GM12872 (cell line): ENCODE measurements at regions not wholly inside any gene's neighbourhood (a gene's known extent, or its start where the extent isn't known, plus 50 kb on each side); places are given as distances from the start of the nearest gene placed in this dataset.

Experiments
- CTCF ChIP-seq: IDR thresholded peaks from 3 replicates; pipeline ENCODE4 v1.5.1; 2011; ENCODE audit warnings: low read depth, mild to moderate bottlenecking, low read length, moderate library complexity; ENCODE audit not compliant: insufficient read depth

GRCh38 chr1:164180824-164181223, 378.2 kb upstream of the PBX1 start:
- no peak for TF ChIP-seq CTCF

DNA sequence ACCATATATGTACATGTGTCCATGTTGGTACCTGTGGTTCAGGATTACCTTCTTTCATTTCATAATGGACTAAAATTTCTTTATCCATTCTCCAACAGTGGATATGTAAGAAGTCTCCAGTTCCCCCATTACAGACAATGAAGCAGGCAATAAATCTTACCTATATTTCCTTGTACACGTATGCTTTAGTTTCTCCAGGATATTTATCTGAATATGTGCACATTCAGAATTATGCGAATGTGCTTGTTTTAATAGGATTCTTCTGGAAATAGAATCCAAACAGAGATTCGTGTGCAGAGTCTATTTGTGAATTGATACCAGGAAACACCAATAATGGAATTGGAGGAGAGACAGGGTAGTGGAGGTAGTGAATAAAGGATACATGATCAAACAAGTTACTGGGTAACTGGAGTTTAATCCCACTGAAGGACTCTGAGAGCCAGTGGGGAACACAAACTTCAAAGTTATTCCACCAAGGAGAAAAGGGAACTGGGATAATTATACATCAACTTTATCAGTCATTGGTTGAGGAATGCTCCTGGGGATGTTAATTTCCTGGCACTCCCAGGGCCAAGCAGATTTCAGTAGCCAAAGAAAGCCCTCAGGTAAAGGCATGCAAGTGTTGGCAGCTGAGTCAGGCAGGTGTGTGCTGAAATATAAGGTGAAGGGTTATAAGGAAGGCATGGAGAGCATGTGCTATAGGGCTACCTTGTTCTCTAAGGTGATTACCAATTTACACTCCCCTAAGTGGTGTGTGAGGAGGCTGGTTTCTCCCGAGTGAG, 374.9 kb upstream of the PBX1 start:
- no peak for TF ChIP-seq CTCF

DNA sequence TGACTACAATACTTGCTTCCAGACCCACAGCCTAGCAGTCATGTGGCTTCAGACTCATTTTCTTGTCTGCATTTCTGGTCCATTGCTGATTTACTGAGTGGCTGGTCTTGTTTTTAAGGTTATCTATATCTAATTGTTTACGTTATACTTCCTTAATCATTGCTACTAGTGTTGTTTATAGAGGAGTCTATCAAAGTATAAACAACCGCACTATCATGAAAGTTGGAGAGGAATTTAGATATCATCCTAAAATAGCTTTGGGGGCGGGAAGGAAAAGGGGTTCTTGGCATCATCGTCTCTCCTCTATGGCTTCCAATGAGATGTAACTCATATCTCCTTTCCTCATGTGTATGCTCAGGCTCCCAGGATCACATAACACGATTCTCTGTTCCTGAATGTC, 372.1 kb upstream of the PBX1 start:
- no peak for TF ChIP-seq CTCF

- TF ChIP-seq CTCF, result no peak
Observed at GRCh38 chr1:164188497-164188896, 370.5 kb upstream of the PBX1 start.

GRCh38 chr1:164191191-164191590, 367.8 kb upstream of the PBX1 start:
- TF ChIP-seq CTCF, result no peak

DNA sequence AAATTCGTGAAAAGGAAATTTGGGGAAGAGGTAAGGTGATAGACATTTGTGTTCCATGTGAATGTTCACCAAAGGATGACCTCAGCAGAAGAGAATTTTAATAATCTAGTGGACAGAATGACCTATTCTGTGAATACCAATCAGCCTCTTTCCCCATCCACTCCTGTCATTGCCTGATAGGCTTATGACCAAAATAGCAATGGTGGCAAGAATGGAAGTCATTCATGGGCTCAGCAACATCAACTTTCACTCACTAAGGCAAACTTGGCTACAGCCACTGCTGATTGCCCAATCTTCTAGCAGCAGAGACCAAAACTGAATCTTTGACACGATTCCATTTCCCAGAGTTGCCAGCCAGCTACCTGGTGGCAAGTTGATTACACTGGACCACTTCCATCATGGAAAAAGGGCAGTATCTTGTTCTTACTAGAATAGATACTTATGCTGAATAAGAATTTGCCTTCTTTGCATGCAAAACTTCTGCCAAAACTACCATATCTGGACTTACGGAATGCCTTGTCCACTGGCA, 348.7 kb upstream of the PBX1 start:
- no peak for TF ChIP-seq CTCF

DNA sequence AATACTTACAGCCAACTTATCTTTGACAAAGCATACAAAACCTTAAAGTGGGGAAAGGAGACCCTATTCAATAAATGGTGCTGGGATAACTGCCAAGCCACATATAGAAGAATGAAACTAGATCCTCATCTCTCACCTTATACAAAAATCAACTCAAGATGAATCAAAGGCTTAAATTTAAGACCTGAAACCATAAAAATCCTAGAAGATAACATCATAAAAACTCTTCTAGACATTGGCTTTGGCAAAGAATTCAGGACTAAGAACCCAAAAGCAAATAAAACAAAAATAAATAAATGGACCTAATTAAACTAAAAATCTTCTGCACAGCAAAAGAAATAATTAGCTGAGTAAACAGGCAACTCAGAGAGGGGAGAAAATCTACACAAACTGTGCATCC, 335.6 kb upstream of the PBX1 start:
- TF ChIP-seq CTCF, result no peak

DNA sequence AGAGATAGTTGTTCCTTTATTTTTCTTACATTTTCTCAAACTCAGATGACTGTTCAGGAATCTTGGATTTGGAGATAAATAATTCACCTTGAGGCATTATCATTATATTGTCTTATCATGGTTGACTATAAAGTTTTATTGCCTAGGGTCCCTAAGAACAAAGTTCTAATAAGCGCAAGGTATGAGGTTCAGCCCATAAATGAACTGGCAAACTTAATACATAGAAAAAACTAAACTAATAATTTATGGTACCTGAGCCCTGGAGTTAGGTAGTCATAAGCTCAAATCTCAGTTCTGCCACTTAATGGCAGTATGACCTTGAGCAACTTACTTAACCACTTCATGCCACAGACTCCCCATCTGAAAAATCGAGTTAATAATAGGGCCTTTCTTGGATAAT, 334.0 kb upstream of the PBX1 start:
- no peak for TF ChIP-seq CTCF
